ENCODE measurements at regions not wholly inside any gene's neighbourhood (a gene's known extent, or its start where the extent isn't known, plus 50 kb on each side); places are given as distances from the start of the nearest gene placed in this dataset.
"Not testable (repeated sequence)": the region's sequence is repeated elsewhere in the genome, so short reads cannot be mapped to it uniquely, and the experiment has no call there.

DNA sequence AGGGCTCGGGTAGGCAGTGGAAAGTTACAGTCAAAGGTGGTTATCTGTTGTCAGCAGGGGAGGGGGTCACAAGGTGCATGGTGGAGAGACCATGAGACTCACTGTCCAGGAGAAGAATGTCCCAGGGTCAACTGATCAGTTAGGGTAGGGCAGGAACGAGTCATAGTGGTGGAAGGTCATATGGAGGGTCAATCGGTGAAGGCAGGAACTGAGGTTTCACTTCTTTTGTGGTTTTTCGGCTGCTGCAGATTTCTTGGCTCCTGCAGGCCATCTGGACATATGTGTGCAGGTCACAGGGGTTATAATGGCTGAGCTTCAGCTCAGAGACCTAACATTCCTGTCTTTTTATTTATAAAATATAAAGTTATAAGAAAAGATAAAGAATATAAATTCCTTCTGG, 506.2 kb upstream of the ROBO2 start:
- TF ChIP-seq, protein P1, sequence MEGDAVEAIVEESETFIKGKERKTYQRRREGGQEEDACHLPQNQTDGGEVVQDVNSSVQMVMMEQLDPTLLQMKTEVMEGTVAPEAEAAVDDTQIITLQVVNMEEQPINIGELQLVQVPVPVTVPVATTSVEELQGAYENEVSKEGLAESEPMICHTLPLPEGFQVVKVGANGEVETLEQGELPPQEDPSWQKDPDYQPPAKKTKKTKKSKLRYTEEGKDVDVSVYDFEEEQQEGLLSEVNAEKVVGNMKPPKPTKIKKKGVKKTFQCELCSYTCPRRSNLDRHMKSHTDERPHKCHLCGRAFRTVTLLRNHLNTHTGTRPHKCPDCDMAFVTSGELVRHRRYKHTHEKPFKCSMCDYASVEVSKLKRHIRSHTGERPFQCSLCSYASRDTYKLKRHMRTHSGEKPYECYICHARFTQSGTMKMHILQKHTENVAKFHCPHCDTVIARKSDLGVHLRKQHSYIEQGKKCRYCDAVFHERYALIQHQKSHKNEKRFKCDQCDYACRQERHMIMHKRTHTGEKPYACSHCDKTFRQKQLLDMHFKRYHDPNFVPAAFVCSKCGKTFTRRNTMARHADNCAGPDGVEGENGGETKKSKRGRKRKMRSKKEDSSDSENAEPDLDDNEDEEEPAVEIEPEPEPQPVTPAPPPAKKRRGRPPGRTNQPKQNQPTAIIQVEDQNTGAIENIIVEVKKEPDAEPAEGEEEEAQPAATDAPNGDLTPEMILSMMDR (IDR thresholded peaks at IDR 0.05): not testable (repeated sequence)
- not testable (repeated sequence) for TF ChIP-seq POLR2A (IDR thresholded peaks at IDR 0.05)

Data from ovary (tissue), 3 donors.